ENCODE measurements at regions not wholly inside any gene's neighbourhood (a gene's known extent, or its start where the extent isn't known, plus 50 kb on each side); places are given as distances from the start of the nearest gene placed in this dataset.
A peak's percentile ranks its signal among the peaks of the same experiment; 100 is the strongest.
"Not testable (repeated sequence)": the region's sequence is repeated elsewhere in the genome, so short reads cannot be mapped to it uniquely, and the experiment has no call there.

DNA sequence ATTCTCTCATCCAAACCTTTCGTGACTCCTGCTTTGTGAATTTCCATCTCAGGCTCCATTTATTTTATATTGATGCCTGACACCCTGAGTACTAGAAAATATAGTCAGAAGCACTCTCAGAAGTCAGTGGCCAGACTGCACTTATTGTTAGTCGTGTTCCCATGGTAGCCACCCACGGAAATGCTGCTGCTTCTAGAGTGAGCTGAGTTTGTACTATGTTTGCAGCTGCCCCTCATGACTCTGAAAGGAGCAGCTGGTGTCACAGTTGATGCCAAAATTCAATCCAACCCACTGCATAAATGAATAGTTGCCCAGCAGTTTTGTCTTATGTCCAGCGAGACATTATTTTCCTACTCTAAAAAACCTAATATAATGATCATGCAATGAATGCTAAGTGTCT lies 265.2 kb upstream of the SPHKAP start:
- DNase-seq (ENCODE audit: extremely low read depth, low read depth): no peak

DNA sequence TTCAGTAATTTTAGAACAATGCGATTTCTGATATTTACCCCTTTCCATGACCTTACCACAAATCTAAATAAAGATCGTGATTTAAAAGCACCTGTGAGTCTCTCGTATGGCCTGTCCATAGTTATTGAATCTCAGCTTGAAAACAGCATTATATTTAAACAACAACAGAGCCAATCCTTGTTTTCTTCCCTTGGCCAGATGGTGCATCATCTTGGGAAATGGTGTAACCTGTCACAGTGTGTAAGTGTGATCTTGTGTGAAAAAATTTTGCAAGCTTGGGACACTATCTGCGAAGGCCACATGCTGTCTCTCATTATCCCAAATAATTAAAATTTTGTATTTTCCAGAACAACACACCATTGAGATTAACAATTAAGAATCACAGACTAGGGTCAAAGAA lies 262.7 kb upstream of the SPHKAP start:
- TF ChIP-seq, protein P1, sequence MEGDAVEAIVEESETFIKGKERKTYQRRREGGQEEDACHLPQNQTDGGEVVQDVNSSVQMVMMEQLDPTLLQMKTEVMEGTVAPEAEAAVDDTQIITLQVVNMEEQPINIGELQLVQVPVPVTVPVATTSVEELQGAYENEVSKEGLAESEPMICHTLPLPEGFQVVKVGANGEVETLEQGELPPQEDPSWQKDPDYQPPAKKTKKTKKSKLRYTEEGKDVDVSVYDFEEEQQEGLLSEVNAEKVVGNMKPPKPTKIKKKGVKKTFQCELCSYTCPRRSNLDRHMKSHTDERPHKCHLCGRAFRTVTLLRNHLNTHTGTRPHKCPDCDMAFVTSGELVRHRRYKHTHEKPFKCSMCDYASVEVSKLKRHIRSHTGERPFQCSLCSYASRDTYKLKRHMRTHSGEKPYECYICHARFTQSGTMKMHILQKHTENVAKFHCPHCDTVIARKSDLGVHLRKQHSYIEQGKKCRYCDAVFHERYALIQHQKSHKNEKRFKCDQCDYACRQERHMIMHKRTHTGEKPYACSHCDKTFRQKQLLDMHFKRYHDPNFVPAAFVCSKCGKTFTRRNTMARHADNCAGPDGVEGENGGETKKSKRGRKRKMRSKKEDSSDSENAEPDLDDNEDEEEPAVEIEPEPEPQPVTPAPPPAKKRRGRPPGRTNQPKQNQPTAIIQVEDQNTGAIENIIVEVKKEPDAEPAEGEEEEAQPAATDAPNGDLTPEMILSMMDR (IDR thresholded peaks at IDR 0.05; ENCODE audit: low read depth, low read length): no peak
- no peak for DNase-seq (ENCODE audit: extremely low read depth, low read depth)

More for the DNA sequence above, 265.2 kb upstream of the SPHKAP start:
- TF ChIP-seq, protein P1 (IDR thresholded peaks at IDR 0.05; ENCODE audit: low read depth, low read length): no peak

DNA sequence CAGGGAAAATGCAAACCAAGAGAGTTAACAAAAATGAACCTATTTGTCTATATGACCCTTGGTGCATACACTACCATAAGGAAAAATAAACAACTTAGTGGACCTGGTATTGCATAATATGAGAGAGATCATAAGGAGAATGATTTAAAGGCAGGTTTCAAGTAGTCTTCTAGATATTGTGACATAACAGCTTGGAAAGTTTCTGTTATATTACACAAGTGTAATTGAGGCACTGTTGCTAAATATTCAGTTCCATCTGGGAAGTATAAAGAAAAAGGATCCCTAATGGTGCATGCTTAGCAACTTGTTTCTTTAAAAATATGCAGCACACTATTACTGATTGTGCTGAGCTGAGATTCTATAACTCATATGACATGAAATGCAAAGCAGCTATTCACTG lies 252.2 kb upstream of the SPHKAP start:
- no peak for DNase-seq (ENCODE audit: extremely low read depth, low read depth)
- TF ChIP-seq, protein P1 (IDR thresholded peaks at IDR 0.05; ENCODE audit: low read depth, low read length): no peak

DNA sequence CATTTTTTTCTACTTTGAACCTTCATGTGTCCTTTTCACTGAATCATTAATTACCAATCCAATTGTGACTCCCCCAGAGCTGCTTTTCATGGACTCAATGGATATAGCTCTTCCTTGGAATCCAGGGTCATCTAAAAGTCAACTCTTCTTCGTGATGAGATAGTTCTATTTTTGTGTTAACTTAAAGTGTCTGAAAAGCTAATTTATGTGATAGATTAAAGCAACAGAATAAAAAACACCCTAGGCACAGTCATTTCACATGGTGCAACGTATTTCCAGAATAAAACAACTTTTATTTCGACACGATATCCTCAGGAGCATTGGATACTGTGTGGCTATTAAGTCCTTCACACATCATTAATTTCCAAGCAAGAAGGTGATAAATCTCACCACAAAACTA lies 250.6 kb upstream of the SPHKAP start:
- no peak for DNase-seq (ENCODE audit: extremely low read depth, low read depth)
- TF ChIP-seq, protein P1 (IDR thresholded peaks at IDR 0.05; ENCODE audit: low read depth, low read length): no peak

DNA sequence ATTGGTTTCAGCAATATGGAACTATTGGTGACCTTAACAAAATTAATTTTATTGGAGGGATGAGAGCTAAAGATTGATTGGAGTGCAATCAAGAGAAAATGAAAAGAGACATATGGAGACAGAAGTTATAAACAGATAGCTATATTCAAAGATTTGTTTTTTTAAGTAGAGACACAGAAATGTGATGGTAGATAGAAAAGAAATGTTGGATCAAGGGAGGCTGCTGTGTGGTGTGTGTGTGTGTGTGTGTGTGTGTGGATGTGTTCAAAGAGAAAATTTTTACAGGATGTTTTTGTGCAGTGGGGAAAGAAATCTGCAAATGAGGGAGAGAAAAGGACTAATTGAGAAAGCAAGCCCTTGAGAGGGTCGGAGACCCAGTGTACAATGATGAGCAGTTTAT lies 249.5 kb upstream of the SPHKAP start:
- TF ChIP-seq, protein P1 (IDR thresholded peaks at IDR 0.05; ENCODE audit: low read depth, low read length): no peak
- no peak for DNase-seq (ENCODE audit: extremely low read depth, low read depth)

DNA sequence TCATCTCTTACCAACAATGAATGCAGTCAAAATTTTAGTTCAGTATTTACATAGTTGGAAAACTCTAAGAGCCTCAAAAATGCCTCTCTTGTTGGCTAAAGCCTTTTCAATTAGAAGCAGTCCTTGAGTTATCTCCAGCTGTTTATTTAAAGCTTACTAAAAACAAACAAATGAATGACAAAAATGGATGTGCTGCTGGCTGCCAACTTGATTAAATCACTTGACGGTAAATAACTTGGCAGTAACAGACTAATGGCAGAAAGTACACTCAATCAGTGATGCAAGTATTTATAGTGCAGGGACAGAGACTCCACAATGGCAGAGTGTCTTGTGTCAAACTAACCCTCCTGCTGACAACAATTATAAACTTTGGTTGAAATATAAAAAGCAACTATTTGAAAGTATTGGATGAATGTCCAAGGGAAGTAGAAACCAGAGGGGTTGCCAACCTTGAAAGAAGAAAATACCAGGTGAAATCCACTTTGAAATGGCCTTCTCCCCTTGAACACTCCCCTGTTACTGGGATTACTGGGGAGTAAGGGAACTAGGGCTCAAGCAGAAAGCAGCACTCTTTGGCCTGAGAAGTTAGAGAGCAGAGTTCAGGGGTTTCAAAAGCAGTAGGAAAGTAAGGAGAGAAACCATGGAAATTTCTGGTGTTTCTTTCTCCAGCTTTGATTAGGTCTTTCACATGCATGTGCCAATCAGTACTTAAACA lies 245.2 kb upstream of the SPHKAP start:
- peak; percentile 24 for DNase-seq (ENCODE audit: extremely low read depth, low read depth)
- TF ChIP-seq, protein P1 (IDR thresholded peaks at IDR 0.05; ENCODE audit: low read depth, low read length): no peak

DNA sequence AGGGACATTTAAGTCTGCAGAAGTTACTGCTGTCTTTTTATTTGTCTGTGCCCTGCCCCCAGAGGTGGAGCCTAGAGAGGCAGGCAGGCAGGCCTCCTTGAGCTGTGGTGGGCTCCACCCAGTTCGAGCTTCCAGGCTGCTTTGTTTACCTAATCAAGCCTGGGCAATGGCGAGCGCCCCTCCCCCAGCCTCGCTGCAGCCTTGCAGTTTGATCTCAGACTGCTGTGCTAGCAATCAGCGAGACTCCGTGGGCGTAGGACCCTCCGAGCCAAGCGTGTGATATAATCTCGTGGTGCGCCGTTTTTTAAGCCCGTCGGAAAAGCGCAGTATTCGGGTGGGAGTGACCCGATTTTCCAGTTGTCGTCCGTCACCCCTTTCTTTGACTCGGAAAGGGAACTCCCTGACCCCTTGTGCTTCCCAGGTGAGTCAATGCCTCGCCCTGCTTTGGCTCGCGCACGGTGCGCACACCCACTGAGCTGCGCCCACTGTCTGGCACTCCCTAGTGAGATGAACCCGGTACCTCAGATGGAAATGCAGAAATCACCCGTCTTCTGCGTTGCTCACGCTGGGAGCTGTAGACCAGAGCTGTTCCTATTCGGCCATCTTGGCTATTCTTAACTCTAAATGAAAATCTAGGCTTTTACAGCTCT lies 244.0 kb upstream of the SPHKAP start:
- not testable (repeated sequence) for DNase-seq (ENCODE audit: extremely low read depth, low read depth)
